ENCODE measurements at regions not wholly inside any gene's neighbourhood (a gene's known extent, or its start where the extent isn't known, plus 50 kb on each side); places are given as distances from the start of the nearest gene placed in this dataset.
"Not testable (repeated sequence)": the region's sequence is repeated elsewhere in the genome, so short reads cannot be mapped to it uniquely, and the experiment has no call there.

DNA sequence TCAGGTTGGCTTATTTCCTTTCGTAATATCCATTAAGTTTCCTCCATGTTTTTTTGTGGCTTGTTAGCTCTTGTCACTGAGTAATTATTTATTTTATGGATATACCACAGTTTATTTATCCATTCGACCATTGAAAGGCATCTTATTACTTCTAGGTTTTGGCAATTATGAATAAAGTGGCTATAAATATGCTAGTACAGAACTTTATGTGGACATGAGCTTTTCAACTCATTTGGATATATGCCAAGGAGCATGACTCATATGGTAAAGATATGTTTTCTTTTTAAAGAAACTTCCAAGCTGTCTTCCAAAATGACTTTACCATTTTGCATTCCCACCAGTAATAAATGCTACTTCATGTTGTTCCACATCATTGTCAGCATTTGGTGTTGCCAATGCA is 803.6 kb downstream of the GLUD2 start:
- peak; percentile 0 for DNase-seq (ENCODE audit: low read depth)

DNA sequence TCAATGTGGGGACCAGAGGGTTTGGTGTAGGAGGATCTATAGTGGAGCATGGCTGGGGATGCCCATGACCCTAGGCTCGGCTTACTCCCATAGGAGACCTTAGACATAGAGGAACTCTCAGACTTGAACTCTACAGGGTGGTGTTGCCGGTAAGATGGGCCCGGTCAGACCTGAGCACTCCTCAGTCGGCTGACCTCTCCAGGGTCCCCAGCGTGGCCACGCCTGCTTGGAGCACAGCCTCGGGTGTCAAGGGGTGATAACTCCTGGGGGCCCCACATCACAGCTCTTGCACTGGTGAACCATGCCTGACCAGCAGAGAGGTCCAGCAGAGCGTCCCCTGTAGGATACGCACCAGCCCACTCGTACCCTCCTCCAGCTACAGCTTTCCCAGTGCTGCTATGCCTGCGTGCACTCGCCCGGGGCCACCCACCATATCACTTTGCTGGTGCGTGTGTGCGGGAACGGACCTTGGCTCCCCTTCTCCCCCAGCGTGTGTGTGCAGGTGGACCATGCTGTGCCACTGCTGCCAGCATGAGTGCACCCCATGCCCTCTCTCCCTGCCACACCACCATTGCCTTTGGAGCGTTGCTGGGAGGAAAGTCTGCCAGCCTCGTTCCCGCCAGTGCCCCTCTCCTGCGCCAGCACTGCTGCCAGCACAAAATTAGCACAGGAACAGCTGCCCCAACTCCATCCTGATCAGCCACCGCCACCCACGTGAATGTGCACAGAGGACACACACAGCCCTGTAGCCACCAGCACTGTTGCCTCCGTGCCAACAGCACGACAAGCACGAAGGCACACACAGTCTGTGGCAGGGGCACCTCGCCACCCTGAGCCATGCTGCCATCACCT is 806.6 kb downstream of the GLUD2 start:
- no peak for DNase-seq (ENCODE audit: low read depth)

DNA sequence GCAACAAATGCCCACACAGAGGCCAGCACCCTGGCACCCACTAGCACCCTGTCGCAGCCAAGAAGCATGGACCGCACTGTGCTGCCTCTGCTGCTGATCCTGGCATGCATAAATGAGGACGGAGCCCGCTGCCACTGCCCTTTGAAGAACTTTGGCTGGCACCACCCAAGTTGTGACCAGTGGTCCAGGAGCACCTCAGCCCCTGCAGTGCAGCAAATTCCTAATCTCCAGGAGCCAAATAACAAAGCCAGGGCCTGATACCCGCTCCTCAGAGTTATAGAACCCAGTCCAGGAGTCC is 807.2 kb downstream of the GLUD2 start:
- no peak for DNase-seq (ENCODE audit: low read depth)

DNA sequence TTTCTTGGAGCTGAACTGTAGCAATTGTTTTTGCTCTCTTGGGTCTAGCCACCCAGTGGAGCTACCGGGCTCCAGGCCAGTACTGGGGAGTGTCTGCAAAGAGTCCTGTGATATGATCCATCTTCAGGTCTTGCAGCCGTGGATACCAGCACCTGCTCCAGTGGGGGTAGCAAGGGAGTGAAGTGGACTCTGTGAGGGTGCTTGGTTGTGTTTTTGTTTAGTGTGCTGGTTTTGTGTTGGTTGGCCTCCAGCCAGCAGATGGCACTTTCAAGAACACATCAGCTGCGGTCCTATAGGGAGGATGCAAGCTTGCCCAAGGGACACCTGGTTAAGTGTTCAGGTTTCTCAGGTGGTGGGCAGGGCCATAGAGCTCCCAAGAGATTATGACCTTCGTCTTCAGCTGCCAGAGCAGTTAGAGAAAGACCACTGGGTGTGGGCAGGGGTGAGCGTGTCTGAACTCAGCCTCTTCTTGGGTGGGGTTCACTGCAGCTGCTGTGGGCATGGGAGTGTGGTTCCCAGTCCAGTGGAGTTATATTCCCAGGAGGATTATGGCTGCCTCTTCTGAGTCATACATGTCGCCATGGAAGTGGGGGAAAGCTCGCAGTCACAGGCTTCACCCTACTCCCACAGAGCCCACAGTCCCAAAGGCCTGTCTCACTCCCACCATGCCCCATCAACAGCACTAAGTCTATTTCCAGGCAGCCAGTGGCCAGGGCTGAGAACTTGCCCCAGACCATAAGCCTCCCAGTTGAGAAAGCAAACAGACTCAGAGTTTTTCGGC is 811.6 kb downstream of the GLUD2 start:
- DNase-seq (ENCODE audit: low read depth), result peak; percentile 0

DNA sequence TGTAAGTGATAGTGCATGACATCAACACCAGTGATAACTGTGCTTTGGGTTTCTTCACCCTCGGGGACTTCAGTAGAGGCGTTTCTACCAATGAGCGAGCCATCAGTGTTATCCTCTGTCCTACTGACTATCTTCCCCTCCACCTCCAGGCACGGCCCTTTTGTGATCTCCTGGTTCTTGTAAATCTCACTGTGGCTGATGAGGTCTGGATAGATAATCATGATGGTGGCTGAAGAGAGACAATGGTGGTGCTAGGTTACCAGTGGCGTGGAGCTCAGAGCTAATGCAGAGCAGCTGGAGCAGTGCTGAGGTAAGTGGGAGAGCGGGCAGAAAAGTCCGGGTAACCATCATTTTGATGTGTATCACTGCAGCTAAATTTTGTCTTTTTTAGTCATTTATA is 816.6 kb downstream of the GLUD2 start:
- DNase-seq (ENCODE audit: low read depth), result no peak

DNA sequence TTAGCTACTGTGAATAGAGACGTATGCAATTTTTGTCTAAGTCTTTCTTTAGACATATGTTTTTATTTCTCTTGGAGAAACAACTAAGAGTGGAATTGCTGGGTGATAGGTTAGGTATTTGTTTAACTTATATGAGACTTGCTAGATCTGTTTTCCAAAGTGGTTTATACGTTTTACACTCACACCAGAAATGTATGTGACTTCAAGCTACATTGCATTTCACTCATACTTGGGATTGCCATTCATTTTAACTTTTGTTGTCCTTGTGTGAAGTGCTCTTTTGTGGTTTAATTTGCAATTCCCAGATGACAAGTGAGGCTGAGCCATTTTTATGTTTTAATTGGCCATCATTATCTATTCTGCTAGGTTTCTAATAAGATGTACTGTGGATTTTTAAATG is 817.2 kb downstream of the GLUD2 start:
- no peak for DNase-seq (ENCODE audit: low read depth)

DNA sequence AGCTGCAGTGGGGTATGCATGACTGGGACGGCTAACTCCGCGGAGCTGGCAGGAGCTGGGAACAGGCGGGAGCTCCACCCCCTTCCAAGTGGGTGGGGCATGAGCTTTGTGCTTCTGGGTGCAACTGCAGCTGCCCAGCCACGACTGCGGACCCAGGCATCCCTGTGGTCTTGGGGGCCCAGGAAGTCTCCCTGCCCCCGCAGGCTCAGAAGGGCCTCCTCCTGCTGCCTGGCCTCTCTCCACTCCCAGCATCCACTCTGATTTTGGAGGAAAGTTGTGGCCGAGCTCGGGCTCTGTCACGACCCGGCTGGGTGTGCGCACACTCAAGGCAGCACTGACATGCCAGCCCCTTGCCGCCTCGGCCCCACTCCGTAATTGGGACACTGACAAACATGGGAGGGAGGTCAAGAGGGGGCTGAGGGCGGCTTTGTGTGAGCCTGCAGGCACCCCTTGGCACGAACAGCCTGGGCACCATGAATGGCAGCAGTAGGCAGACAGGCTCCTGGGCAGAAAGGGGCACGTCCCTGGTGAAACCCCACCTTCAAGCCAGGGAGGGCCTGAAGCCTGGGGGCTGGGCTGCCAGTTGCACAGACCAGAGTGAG is 822.6 kb downstream of the GLUD2 start:
- DNase-seq (ENCODE audit: low read depth), result no peak

DNA sequence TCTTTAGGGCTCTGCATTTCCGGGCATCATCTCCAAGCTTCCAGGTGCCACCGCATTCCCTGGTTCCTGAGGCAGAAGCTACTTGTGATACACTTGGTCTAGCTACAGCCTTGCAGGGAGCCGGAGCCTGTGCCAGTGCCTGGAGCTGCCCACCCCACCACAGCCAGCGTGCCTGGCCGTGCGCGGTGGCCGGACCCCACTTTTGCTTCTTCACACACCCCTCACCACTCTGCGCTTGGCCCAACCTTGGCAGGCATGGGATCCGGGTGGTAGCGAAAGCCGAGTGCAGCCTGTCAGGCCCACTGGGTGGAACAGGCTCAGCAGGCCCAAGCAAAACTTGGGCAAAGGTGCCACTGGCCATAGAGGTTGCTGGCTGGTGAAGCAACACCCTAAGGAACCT is 823.7 kb downstream of the GLUD2 start:
- no peak for DNase-seq (ENCODE audit: low read depth)

DNA sequence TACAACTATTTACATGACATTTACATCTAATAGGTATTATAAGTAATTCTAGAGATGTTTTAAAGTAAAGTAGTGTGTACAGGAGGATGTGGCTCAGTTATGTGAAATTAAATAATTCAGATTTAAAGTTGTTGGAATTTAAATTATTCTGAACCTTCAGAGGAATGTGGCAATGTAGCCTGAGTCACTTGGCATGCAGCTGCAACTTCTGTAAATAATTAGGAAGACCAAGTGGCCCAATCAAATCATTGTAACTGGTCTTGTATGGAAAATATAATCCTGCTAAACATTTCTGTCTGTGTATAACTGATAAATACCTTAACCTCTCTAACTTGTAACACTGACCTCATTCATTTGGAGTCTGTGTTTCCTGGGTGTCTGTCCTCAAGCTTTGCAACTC is 828.9 kb downstream of the GLUD2 start:
- DNase-seq (ENCODE audit: low read depth), result no peak

DNA sequence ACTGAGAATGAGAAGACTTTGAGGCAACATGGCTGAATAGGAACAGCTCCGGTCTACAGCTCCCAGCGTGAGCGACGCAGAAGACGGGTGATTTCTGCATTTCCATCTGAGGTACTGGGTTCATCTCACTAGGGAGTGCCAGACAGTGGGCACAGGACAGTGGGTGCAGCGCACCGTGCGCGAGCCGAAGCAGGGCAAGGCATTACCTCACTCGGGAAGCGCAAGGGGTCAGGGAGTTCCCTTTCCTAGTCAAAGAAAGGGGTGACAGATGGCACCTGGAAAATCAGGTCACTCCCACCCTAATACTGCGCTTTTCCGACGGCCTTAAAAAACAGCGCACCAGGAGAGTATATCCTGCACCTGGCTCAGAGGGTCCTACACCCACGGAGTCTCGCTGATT is 829.9 kb downstream of the GLUD2 start:
- not testable (repeated sequence) for DNase-seq (ENCODE audit: low read depth)

DNA sequence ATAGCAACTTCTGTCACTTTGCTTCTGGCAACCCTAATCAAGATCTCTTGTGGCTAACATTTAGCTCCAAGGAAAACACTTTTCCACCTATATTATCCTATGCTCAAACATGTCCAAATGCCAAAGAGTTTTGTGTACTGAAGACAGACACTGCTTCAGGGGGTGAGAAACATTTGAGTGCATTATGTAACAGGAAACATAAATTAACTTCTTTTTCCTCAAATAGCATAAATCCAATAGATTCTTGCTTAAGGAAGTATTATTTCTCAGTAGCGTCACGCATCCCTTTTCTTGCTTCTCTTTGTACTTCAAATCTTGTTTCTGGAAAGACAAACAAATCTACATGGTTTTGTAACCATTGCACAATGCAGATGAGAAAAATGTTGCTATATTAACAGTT is 839.1 kb downstream of the GLUD2 start:
- no peak for DNase-seq (ENCODE audit: low read depth)

DNA sequence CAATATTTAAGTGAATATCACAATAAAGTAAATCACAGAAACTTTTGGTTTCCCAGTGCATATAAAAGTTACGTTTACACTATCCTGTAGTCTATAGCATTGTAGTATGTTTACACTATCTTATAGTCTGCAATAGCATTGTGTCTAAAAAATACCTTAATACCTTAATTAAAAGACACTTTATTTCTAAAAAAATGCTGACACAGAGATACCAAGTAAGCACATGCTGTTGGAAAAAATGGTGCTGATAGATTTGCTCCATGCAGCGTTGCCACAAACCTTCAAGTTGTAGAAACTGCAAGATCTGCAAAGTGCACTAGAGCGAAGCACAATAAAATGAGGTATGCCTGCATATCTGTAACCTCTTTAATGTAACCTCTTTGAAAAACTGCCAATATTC is 847.3 kb downstream of the GLUD2 start:
- DNase-seq (ENCODE audit: low read depth), result no peak

DNA sequence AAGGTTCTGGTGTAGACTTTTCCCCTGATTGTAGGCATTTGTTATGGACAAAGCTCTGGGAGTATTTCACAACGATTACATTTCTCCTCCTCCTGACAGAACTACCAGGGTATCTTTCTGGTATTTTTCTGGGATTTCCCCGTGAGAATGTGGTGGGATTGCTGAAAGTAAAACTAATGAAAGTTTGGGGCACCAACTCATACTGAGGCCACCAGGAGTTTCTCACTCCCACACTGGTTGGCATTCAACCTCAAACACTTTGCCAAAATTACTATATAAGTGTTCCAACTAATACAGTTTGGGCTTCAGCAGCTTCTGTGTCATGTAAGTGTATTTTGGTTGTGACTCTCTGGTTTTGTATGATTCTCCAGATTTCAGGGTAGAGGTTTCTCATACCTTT is 855.1 kb downstream of the GLUD2 start:
- DNase-seq (ENCODE audit: low read depth), result no peak

DNA sequence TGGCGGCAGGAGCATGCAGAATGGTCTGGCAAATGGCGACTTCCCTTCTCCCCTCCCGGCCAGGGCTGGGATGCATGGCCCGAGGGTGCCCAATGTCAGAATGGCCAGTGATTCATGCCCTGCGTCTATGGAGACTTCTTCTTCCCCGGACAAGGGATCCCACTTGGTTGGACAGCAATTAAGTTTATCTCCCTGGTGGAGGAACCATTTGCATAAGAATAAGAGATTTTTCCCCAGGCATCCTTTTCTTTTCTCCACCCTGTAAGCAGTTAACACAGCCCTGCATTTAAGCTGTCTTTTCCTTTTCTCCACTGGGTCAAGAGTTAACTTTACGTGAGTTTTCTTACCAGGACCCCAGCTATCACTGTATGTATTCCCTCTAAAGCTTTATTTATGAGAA is 856.6 kb downstream of the GLUD2 start:
- DNase-seq (ENCODE audit: low read depth), result no peak

DNA sequence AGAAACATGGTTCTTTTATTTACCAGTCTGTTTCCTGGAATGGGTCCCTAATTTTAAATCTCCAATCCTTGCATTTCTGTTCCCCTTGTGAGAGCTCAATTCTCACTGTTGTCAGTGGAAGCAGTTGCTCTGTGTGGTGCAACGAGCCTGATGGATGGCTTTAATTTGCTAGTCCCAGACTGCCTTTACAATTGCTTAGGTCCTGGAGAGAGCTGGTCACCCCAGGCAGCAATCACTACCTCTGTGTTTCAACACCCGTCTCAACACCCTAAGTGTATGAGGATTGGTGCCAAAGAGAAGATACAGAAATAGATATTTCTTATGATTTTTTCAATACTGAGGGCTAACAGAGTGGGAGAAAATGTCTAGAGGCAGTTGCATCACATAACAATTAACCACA is 873.8 kb downstream of the GLUD2 start:
- DNase-seq (ENCODE audit: low read depth), result no peak

DNA sequence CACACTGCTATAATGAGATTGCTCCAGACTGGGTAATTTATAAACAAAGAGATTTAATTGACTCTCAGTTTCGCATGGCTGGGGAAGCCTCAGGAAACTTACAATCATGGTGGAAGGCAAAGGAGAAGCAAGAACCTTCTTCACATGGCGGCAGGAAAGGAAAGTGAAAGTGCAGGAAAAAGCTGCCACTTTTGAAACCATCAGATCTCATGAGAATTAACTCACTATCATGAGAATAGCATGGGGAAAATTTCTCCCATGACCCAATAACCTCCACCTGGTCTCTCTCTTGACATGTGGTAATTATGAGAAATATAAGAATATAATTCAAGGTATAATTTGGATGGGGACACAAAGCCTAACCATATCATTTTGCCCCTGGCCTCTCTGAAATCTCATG is 884.2 kb downstream of the GLUD2 start:
- DNase-seq (ENCODE audit: low read depth), result no peak

DNA sequence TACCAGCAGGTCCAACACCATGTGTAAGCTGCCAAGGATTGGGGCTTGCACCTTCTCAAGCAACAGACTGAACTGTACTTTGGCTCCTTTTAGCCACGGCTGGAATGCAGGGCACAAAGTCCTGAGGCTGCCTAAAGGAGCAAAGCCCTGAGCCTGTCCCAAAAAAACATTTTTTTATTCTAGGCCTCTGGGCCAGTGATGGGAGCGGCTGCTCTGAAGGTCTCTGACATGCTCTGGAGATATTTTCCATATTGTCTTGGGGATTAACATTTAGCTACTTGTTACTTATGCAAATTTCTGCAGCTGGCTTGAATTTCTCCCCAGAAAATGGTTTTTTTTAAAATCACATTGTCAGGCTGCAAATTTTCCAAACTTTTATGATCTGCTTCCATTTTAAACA is 885.3 kb downstream of the GLUD2 start:
- DNase-seq (ENCODE audit: low read depth), result no peak

DNA sequence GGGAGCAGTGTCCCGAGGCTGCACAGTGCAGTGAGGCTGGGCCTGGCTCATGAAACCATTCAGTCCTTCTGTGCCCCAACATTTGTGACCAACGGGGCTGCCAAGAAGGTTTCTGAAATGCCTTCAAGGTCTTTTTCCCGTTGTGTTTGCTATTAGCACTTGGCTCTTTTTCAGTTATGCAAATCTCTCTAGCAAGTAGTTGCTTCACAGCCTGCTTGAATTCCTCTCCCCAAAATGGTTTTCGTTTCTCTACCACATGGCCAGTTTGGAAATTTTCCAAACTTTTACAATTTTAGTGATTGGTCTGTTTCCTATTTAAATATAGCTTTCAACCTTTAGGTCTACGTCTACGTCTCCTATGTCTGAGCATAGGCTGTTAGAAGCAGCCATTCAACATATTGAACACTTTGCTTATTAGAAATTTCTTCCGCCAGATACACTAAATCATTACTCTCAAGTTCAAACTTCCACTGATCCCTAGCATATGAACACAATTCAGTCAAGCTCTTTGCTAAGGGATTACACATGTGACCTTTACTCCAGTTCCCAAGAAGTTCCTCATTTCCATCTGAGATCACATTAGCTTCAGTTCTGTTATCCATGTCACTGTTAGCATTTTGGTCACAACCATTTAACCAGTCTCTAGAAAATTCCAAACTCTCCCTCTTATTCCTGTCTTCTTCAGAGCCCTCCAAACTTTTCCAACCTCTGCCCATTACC is 901.8 kb downstream of the GLUD2 start:
- DNase-seq (ENCODE audit: low read depth), result no peak

DNA sequence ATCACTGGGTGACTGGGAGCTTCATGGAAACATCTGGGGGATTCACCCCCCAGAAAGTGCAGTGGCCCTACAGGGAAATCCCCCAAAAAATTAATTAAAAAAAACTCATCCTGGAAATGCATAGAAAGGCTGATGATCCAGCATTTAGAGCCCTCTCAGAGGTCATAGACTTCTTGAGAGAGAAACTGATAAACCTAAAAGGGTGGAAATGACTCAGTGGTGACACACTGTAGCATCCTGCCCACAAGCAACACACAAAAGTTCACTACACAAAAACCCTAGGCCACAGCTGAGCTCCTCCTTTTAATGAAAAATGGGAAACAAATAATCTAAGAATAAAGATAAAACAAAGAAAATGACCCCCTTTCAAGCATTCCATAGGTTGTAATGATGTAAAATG is 911.5 kb downstream of the GLUD2 start:
- no peak for DNase-seq (ENCODE audit: low read depth)

DNA sequence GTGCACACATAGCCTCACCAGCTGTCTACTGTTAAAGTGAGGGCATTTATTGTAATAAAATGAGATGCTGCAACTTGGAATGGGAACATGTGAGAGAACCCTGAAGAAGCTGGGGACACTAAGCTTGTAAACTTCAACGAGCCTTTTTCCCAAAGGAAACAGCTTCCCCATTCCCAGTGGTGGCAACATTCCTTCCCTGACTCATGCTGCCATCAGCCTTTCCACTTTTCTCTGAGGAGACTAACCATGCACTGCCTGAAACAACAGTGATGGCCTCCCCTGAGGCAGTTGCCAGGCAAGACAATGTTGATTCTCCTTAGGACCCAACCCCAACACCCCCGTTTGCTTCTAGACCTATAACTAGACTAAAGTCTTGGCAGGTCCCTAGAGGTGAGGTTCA is 928.3 kb downstream of the GLUD2 start:
- DNase-seq (ENCODE audit: low read depth), result no peak

DNA sequence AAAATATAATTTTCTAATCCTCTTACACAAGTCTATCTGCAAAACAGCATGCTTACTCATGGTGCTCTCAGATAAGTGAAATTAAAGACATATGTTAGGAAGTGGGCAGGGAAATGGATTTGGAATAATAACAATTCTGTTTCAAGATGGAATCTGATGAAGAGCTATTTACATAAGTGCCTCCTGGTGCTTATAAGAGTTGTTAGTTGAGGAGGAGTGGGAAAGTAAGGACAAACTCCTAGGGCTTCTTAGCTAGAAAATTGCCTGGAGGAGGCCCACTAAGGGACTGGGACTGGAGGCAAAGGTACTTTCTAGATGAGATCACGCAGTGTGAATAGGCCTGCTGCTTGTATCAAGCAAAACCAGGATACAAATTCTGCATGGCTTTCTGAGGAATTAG is 939.8 kb downstream of the GLUD2 start:
- DNase-seq (ENCODE audit: low read depth), result no peak

DNA sequence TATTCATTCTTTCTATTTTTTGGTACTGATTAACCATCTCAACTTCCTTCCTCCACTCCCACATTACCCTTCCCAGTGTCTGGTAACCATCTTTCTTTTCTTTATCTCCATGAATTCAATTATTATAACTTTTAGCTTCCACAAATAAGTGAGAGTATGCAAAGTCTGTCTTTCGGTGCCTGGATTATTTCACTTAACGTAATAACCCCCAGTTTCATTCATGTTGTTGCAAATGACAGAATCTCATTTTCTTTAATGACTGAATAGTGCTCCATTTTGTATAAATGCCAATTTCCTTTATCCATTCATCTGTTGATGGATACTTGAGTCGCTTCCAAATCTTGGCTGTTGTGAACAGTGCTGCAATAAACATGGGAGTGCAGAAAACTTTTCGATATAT is 940.4 kb downstream of the GLUD2 start:
- no peak for DNase-seq (ENCODE audit: low read depth)

Measured in myocyte (in vitro differentiated cells).